RPMI7951 (cell line): ENCODE measurements at regions not wholly inside any gene's neighbourhood (a gene's known extent, or its start where the extent isn't known, plus 50 kb on each side); places are given as distances from the start of the nearest gene placed in this dataset.

Source experiments
- DNase-seq: peaks from one replicate; pipeline ENCODE4 v3.0.0-alpha.2; 2012; ENCODE audit warnings: low read depth

- DNase-seq = peak; percentile 23
These were observed 356.3 kb upstream of the TNRC6C start for GRCh38 chr17:77602062-77602746.

- no peak for DNase-seq
These were observed 355.4 kb upstream of the TNRC6C start for GRCh38 chr17:77602883-77603640.

DNA sequence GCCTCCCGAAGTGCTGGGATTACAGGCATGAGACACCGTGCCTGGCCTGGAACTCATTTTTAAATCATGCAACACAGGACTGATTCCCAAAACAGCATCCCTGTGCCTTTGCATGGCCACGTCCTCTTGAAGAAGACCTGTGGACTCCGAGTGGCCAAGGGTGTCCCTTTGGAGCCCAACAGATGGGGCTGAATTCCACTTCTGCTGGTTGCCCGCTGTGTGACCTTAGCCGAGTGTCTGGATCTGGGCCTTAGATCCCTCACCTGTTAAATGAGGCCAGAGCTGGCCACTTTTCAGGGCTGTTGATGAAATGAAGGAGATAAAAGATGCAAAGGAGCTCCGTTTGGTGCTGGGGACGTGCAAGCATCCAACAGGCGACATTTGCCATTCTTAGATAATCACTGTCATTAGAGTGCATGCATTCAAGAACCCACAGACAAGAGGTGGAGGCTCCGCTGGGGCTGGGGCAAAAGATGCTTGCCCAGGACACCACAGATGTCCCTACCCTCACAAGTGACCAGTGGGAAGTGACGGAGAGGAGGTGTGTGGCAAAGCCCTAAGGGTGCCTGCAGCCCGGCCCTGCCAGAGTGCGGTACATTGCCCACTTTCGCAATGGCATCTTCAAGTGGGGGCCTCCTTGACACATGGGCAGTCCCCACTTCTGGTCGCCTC is 354.1 kb upstream of the TNRC6C start:
- DNase-seq = no peak

DNA sequence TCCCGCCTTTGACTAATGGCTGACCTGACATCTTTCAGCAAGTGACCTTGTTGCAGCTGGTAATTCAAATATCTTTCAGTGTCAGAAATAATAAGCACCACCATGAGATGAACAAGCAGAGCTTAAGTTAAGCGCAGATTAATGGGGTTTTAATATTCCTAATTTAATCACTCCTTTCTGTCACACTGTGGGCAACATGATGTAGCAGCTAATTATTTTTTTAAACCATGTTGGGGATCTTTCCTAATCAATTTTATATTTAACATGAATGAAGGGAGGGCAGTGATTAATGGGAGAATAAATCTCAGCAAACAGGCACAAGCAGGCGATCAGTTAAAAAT is 353.6 kb upstream of the TNRC6C start:
- DNase-seq = no peak

- no peak for DNase-seq
These were observed 352.2 kb upstream of the TNRC6C start for GRCh38 chr17:77606146-77606864.

- no peak for DNase-seq
These were observed 351.7 kb upstream of the TNRC6C start for GRCh38 chr17:77606865-77607210.

DNA sequence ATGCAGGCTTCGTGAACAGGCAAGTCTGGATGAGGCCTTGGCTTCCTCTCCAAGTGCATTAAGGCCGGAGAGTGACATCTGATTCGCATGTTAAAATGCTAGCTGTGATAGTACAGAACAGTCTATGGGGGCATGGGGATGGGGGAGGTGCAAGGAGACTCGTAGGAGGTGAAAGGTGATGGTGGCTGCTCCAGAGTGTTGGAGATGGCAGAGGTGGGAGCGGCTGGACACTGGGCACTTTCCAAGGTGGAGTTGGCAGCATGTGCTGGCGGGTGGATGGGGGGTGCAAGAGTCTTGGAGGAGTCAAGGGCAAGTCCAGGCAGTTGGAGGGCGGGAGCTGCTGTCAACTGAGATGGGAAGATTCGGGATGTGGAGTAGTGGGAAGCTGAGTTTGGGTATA is 350.9 kb upstream of the TNRC6C start:
- no peak for DNase-seq

GRCh38 chr17:77608431-77608830 is 350.1 kb upstream of the TNRC6C start:
- no peak for DNase-seq

DNA sequence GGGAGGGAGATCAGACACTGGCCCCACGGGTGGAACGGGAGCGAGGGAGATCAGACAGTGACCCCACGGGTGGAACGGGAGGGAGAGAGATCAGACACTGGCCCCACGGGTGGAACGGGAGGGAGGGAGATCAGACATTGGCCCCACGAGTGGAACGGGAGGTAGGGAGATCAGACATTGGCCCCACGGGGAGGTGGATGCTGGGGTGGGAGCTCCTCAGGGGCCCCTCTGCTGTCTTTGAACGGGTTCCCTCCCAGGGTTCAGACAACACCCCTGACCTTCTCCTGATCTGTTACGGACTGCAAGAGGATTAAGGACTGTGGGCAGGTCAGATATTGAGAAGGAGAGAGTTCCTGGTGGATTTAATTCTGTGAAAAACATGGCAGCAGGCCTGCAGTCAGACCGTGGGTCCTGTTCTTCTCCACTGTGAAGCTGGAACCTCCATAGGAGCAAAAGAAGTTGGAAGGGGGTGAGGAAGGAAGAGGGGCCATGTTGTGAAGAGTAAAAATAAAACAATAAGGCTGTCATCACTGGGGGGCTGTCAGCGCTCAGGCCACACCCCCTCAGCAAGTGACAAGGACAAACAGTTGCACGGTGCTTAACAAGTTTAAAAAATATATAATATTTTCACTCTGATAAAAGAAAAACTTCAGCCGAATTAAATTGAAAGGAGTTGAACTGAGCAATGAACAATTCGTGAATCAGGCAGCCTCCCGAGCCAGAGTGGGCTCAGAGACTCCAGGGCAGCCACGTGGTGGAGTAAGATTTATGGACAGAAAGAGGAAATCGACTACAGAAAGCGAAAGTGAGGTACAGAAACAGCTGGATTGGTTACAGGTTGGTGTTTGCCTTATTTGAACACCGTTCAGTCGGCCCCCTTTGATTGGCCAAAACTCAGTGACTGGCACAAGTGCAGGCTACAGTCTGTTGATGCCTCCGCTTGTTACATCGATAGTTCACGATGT is 348.7 kb upstream of the TNRC6C start:
- DNase-seq = peak; percentile 51

- no peak for DNase-seq
These were observed 348.0 kb upstream of the TNRC6C start for GRCh38 chr17:77610518-77610893.

- DNase-seq = no peak
These were observed 347.5 kb upstream of the TNRC6C start for GRCh38 chr17:77610972-77611521.

DNA sequence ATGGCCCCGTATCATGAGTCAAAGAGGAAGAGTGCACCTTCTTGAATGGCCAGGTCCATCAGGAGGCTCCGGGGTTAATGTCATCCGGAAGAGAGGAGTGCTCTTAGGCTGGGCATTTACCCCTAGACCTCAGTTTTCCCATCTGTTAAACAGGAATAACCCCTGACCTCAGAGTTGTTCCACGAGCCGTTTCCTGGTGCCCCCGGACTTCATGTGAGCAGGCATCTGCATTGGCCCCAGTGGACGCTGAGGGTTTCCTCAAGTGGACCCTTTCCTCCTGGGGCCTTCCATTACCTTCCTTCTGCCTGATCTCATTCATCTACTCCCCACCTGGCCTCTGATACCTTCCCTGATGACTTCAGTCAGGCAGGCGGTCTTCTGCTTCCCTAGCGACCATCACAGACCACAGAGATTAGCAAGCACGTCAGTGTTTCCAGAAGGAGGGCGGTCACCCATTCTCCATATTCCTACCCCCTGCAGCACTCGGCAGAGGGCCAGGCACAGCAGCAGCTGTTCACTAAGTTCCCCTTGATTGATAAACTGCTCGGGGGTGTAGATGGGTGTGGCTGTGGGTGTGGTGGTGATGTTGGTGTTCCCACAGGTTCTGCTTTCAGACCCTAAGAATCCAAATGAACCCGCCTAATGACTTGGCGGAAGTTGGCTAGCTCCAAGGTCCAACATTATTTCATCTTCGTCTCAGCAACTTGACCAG is 346.6 kb upstream of the TNRC6C start:
- no peak for DNase-seq

DNA sequence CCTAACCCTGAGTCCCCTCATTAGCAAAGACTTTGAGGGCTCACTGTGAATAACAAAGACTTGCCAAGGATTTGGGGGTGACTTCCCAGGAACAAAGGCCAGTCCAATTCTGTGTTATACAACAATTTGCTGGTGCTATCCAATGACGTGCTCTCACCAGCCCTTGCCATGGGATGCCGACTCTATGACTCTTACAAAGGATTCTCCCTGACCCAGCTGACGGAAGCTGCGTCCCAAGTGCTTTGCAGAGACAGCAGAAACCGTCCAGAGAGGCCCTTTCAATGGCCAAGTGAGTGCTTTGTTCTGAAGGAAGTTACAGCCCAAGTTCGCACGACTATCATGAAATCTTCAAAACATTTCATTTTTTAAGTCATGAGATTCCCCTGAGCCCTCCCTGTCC is 345.3 kb upstream of the TNRC6C start:
- no peak for DNase-seq

DNA sequence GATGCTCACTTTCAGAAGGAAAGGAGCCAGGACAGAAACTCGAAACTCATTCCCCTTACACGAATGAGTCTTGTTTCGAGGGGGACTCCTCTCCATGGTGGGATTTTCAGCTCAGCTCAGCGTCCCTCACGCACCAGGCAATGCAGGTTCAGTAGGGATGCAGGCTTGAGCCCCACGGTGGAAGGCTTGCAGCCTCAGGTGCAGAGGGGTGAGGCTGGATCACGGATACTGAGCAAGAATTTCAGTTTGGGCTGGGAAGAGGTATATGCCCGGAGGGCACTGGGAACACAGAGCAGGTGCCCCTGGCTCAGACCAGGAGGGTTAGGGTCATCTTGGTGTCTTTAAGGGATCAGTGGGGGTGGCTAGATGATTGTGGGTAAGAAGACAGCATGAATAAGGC is 344.9 kb upstream of the TNRC6C start:
- DNase-seq = no peak

DNA sequence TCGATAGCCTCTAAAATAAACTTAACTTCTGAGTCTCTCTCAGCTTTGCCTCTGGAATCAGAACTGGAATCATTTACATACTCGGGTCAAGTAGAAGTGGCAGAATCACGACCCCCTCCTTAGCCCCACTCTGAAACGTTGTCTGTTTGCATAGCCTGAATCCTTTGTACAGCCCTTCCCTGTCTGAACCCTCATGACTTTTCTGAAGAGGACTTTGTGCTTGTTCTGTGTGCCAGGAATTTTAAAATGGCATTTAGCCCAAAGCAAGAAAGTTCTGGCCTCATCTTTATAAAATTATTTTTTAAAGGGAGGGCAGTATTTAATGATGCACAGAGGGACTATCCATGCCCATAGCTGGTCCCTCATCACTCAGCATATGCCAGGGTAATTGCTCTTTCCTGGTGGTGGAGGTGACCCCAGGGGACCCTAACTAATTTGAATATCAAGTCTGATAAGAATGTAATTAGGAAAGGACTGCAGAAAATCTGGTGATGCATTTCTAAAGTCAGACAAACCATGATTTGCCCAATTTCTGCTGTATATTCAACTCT is 342.7 kb upstream of the TNRC6C start:
- no peak for DNase-seq

- no peak for DNase-seq
These were observed 342.2 kb upstream of the TNRC6C start for GRCh38 chr17:77616254-77616731.

DNA sequence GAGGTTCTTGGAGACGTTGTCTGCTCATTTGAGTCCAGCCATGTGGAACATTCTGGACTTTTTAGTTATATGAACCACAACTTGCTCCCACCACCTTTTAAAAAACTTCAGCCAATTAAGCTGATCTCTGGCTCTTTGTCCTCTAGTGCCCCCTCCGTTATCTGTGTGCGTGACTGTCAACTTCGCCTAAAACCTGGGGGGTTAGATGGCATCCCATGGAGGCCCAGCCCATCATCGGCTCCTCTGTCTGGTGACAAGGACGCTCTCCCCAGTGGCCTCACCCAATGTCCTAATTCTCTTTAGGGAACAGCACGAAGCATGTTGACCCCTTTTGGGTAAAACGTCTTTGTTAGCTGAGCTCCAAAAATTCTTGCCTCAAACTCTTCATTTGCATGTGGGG is 341.0 kb upstream of the TNRC6C start:
- no peak for DNase-seq

GRCh38 chr17:77618173-77618572 is 340.3 kb upstream of the TNRC6C start:
- no peak for DNase-seq

DNA sequence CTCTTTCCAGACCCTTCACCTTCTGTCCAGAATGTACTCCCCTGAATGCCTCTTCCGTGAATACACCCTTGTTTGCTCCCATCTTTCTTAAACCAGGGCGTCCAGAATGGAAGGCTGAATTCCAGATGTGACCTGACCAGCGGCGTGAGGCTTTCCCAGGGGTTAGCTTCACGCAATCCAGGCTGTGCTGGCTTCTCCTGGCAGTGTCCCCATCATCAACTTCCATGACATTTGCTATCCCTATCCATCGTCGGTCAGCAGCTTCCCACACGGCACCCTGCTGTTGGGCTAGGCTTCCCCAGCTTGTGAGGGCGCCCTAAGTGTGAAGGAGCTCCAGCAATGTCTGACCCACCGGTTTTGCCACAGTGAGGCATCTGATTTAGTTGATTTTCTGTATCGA is 339.8 kb upstream of the TNRC6C start:
- DNase-seq = no peak

DNA sequence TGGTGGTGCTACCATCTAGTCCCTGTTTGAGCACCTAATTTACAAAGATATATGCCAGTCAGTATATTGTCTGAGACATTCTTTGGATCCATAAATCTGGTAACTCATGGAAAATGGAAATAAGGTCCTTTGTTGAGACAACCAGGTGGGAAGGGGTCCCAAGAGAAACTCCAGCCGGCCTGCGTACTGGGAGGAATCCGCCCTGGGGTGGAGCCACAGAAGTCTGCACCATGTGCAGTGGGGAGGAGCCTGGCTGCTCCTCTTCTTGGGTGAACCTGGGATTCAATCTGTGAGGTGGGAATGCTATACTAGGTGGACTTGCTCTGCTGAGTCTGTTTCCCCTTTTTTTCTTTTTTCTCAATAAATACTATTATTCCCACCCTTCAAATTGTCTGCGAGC is 339.2 kb upstream of the TNRC6C start:
- no peak for DNase-seq
